ENCODE measurements at regions not wholly inside any gene's neighbourhood (a gene's known extent, or its start where the extent isn't known, plus 50 kb on each side); places are given as distances from the start of the nearest gene placed in this dataset.

DNA sequence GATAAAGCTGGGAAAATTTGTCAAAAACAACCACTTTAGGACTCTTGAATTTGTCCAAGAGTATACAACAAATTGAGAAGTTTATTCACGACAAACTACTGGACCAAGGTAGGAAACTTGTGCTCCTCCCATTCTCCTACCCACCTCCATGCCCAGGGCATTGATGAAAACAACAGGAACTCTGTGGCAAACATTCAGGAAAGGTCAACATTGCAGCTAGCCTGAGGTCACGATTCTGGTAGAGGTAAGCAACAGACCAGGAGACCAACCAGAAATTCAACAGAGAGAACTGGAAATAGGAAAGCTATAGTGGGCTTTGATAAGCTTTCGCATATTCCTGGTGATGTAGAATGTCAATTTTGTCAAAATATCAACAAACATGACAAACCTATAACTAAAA lies 209.1 kb upstream of the CTAGE1 start:
- 77% methylated on average over 3 of the region's 3 CpGs for WGBS
- intact Hi-C loops (cut with DNase I) = no loop called here
- H3K27me3 ChIP-seq = no peaks in the 10 kb centered on the region
- DNase-seq (ENCODE audit: extremely low spot score) = no peak
- TF ChIP-seq EP300 (IDR thresholded peaks at IDR 0.05) (no peak), POLR2A (IDR thresholded peaks at IDR 0.05; ENCODE audit: low read depth) (no peak), POLR2AphosphoS5 (IDR thresholded peaks at IDR 0.05) (no peak)
- TF ChIP-seq, protein P1, sequence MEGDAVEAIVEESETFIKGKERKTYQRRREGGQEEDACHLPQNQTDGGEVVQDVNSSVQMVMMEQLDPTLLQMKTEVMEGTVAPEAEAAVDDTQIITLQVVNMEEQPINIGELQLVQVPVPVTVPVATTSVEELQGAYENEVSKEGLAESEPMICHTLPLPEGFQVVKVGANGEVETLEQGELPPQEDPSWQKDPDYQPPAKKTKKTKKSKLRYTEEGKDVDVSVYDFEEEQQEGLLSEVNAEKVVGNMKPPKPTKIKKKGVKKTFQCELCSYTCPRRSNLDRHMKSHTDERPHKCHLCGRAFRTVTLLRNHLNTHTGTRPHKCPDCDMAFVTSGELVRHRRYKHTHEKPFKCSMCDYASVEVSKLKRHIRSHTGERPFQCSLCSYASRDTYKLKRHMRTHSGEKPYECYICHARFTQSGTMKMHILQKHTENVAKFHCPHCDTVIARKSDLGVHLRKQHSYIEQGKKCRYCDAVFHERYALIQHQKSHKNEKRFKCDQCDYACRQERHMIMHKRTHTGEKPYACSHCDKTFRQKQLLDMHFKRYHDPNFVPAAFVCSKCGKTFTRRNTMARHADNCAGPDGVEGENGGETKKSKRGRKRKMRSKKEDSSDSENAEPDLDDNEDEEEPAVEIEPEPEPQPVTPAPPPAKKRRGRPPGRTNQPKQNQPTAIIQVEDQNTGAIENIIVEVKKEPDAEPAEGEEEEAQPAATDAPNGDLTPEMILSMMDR (IDR thresholded peaks at IDR 0.05) = no peak
- no peaks in the 10 kb centered on the region for H3K36me3 ChIP-seq
- no peaks in the 10 kb centered on the region for H3K4me1 ChIP-seq
- no peak overlapping the region for H3K27ac ChIP-seq (replicated peaks in 1 of 4)
- H3K9me3 ChIP-seq = no peaks in the 10 kb centered on the region
- H3K4me3 ChIP-seq = no peak overlapping the region

DNA sequence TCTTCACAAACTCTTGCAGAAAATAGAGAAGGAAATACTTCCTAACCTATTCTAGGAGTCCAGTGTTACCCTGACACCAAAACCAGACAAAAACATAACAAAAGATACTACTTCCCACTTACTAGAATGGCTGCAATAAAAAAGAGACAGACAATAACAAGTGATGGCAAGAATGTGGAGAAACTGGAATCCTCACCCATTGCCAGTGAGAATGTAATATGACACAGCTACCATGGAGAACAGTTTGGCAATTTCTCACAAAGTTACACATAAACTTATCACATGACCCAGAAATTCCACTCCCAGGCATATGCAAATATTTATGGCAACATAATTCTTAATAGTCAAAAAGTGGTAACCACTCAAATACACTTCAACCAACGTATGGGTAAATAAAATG lies 209.8 kb upstream of the CTAGE1 start:
- no peak overlapping the region for H3K27ac ChIP-seq (replicated peaks in 1 of 4)
- no peaks in the 10 kb centered on the region for H3K9me3 ChIP-seq
- no peak overlapping the region for H3K4me3 ChIP-seq
- no peaks in the 10 kb centered on the region for H3K36me3 ChIP-seq
- H3K27me3 ChIP-seq = no peaks in the 10 kb centered on the region
- no peak for TF ChIP-seq EP300 (IDR thresholded peaks at IDR 0.05)
- TF ChIP-seq, protein P1 (IDR thresholded peaks at IDR 0.05) = no peak
- TF ChIP-seq POLR2AphosphoS5 (IDR thresholded peaks at IDR 0.05) = no peak
- TF ChIP-seq POLR2A (IDR thresholded peaks at IDR 0.05; ENCODE audit: low read depth) = no peak
- WGBS = 88% methylated on average over 1 of the region's 1 CpG
- intact Hi-C loops (cut with DNase I) = no loop called here
- H3K4me1 ChIP-seq = no peaks in the 10 kb centered on the region
- DNase-seq (ENCODE audit: extremely low spot score) = no peak

DNA sequence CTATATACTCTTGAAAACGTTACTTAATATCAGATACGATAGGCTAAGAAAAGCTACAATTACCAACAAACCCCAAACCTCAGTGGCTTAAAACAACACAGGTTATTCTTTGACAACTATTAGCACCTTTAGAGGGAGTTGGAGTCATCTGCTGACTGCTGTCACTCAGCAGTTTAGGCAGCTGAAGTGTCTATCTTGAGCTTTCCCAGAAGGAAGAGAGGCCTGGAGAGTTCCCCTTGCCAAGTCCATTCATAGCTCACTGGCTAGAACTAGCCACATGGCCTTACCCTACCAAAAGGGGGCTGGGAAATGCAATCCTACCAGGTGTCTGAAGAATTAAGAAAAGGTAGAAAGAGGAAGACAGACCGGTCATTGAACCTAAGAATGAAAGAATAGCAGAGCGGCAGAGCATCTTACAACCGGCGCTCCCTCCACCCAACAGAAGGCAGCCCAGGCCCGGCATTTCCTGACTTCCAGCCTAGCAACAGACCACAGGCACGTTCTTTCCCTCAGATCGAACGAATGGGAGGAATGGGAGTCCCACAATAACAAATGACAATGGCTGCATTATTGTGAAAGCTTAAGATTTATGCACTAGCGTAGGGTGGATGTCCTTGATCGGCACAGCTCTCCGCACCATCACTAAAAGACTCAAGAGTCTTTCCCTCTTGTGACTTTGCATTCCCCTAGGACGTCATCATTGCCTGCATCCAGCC lies 211.2 kb upstream of the CTAGE1 start:
- Histone ChIP-seq H3K4me1 (no peaks in the 10 kb centered on the region), H3K27ac (replicated peaks in 1 of 4) (no peak overlapping the region), H3K9me3 (no peaks in the 10 kb centered on the region), H3K4me3 (no peak overlapping the region), H3K36me3 (no peaks in the 10 kb centered on the region), H3K27me3 (no peaks in the 10 kb centered on the region)
- intact Hi-C loops (cut with DNase I) = no loop called here
- WGBS = 83% methylated on average over 14 of the region's 14 CpGs
- TF ChIP-seq, protein P1 (IDR thresholded peaks at IDR 0.05) = no peak
- TF ChIP-seq POLR2A (IDR thresholded peaks at IDR 0.05; ENCODE audit: low read depth) (no peak), POLR2AphosphoS5 (IDR thresholded peaks at IDR 0.05) (no peak), EP300 (IDR thresholded peaks at IDR 0.05) (no peak)
- DNase-seq (ENCODE audit: extremely low spot score) = no peak

DNA sequence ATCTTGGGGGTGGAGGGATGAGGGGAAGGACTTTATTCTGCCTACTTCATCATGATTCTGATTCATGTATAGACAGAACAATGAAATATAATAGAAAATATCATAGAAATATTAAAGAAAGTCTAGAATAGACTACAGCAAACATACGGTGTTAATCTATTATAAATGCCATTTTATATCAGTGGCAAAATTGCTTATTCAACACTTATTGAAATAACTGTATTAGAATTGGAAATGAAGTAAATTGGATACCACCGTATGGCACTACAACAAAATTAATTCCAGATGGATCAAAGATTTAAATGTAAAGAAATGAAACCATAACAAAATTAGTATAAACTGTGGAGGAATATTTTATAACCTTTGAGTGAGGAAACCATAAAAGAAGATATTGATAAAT lies 213.3 kb upstream of the CTAGE1 start:
- Histone ChIP-seq H3K27me3 (no peaks in the 10 kb centered on the region), H3K27ac (replicated peaks in 1 of 4) (no peak overlapping the region), H3K9me3 (no peaks in the 10 kb centered on the region), H3K36me3 (no peaks in the 10 kb centered on the region), H3K4me3 (no peak overlapping the region), H3K4me1 (no peaks in the 10 kb centered on the region)
- TF ChIP-seq, protein P1 (IDR thresholded peaks at IDR 0.05) = no peak
- TF ChIP-seq EP300 (IDR thresholded peaks at IDR 0.05) (no peak), POLR2AphosphoS5 (IDR thresholded peaks at IDR 0.05) (no peak), POLR2A (IDR thresholded peaks at IDR 0.05; ENCODE audit: low read depth) (no peak)
- intact Hi-C loops (cut with DNase I) = loop anchor here (10.0 kb wide), 1 partner anchor 46 kb away; no protein-coding TSS in a partner anchor
- no peak for DNase-seq (ENCODE audit: extremely low spot score)
- WGBS = 95% methylated on average over 2 of the region's 2 CpGs

DNA sequence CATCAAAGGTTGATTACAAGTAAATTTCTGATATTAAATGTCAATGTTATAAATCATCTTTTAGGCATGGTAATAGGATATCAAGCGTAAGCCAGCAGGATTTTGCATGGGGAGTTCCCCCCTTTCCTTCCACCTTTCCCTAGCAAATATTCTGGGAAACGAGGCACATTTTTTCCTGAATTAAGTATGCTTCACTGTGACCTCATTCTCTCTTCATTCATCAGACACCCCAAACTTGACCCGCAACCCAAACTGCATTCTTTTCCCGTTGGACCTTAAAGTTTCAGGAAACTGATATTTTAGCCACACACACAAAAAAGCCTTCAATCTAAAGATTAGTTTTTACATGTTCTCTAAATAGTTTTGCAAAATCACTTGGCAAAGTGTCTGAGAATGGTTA lies 214.5 kb upstream of the CTAGE1 start:
- WGBS = 74% methylated on average over 4 of the region's 4 CpGs
- Histone ChIP-seq H3K4me1 (no peaks in the 10 kb centered on the region), H3K4me3 (no peak overlapping the region), H3K27me3 (no peaks in the 10 kb centered on the region), H3K36me3 (no peaks in the 10 kb centered on the region), H3K27ac (replicated peaks in 1 of 4) (no peak overlapping the region), H3K9me3 (peaks cover 0 to 3% (median 0%) of the 10 kb centered on the region in 4 donors)
- intact Hi-C loops (cut with DNase I) = loop anchor here (10.0 kb wide), 1 partner anchor 47 kb away; no protein-coding TSS in a partner anchor
- no peak for DNase-seq (ENCODE audit: extremely low spot score)
- TF ChIP-seq EP300 (IDR thresholded peaks at IDR 0.05) (no peak), POLR2A (IDR thresholded peaks at IDR 0.05; ENCODE audit: low read depth) (no peak), POLR2AphosphoS5 (IDR thresholded peaks at IDR 0.05) (no peak)
- TF ChIP-seq, protein P1 (IDR thresholded peaks at IDR 0.05) = no peak
